HG02973 (cell line): ENCODE measurements at regions not wholly inside any gene's neighbourhood (a gene's known extent, or its start where the extent isn't known, plus 50 kb on each side); places are given as distances from the start of the nearest gene placed in this dataset.
"Not testable (repeated sequence)": the region's sequence is repeated elsewhere in the genome, so short reads cannot be mapped to it uniquely, and the experiment has no call there.

ENCODE experiments used
- ATAC-seq: cut with Tn5 transposase; IDR thresholded peaks from one replicate; pipeline ENCODE4 v1.9.1; 2021; ENCODE audit warnings: moderate library complexity; ENCODE audit not compliant: unreplicated experiment

DNA sequence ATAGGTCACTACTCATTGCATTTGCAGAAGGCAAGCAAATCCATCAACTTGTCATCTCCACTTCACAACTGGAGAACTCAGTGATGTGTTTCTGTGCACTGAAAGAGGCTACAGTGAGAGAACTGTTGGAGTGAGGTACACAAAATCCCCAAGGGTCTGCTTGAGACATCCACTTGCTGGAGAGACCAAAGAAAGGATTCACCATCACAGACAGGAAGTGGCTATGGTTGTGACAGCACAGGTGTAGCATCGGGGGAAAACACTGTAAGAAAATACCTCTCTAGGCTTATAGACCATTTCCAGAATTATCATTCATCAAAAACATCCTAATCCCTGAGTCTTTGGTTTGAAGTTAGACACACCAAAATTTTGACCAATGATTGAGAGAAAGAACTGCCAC lies 201.3 kb upstream of the OR4E1 start:
- ATAC-seq = no peak

GRCh38 chr14:21874167-21874566 lies 200.5 kb upstream of the OR4E1 start:
- ATAC-seq = no peak

- ATAC-seq = peak; percentile 65
These were observed 194.9 kb upstream of the OR4E1 start for GRCh38 chr14:21868442-21869046.

- ATAC-seq = no peak
These were observed 193.9 kb upstream of the OR4E1 start for GRCh38 chr14:21867541-21867940.

- ATAC-seq = no peak
These were observed 192.9 kb upstream of the OR4E1 start for GRCh38 chr14:21866479-21866878.

DNA sequence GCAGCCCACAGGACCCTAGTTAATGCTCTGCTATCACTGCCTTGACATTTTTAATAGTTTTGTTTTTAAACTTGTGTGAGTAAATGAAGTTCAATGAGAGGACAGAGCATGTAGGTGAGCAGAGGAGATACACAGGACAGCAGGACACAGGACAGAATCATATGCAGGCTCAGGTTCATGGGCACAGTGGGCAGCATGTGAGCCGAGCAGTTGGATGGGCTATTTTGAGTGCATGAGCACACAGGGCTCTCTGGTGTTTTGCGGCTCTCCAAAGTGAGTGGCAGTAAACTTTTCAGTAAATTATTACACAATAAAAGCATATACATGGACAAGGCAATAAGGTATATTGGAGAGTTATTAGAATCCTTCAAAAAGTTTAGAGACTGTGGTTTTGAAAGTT lies 189.7 kb upstream of the OR4E1 start:
- ATAC-seq = no peak

GRCh38 chr14:21861153-21861552 lies 187.5 kb upstream of the OR4E1 start:
- ATAC-seq = no peak

GRCh38 chr14:21860172-21860571 lies 186.6 kb upstream of the OR4E1 start:
- no peak for ATAC-seq

DNA sequence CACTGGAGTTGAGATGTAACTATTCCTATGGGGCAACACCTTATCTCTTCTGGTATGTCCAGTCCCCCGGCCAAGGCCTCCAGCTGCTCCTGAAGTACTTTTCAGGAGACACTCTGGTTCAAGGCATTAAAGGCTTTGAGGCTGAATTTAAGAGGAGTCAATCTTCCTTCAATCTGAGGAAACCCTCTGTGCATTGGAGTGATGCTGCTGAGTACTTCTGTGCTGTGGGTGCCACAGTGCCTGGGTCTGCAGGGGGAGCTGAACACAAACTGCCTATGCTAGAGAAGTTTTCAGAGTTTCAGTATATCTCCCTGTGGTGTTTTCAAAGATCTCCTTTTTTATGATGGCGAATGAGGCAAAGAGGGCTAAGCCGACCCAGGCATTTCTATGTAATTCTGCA lies 179.2 kb upstream of the OR4E1 start:
- ATAC-seq = no peak

GRCh38 chr14:21852061-21852664 lies 178.5 kb upstream of the OR4E1 start:
- ATAC-seq = no peak

- not testable (repeated sequence) for ATAC-seq
These were observed 173.3 kb upstream of the OR4E1 start for GRCh38 chr14:21846902-21847301.

DNA sequence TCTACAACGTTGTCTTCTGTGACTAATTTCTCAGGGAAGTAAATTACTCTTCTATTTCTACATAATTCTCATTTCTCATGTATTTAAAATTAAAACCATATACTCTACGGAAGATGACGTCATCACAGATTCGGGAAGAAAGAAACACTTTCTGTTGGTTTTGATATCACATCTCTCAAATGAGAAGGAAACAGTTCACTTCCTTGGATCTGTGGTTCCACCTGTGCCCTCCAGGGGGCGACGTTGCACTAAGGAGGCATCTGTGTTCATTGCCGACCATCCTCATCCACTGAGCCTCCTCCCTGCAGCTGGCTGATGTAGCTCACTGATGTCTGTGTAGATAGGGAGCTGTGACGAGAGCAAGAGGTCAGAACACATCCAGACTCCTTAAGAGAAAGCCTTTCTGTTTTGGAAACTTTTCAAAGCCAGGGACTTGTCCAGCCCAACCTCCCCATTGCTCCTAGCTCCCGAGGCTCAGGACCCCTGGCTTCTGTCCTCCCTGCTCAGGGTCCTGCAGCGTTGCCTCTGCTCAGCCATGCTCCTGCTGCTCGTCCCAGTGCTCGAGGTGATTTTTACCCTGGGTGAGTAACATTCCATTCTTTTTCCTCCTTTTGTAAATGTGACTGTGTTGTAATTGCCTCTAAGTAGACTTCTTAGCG lies 172.7 kb upstream of the OR4E1 start:
- ATAC-seq = no peak

- ATAC-seq = no peak
These were observed 167.1 kb upstream of the OR4E1 start for GRCh38 chr14:21840765-21841164.

DNA sequence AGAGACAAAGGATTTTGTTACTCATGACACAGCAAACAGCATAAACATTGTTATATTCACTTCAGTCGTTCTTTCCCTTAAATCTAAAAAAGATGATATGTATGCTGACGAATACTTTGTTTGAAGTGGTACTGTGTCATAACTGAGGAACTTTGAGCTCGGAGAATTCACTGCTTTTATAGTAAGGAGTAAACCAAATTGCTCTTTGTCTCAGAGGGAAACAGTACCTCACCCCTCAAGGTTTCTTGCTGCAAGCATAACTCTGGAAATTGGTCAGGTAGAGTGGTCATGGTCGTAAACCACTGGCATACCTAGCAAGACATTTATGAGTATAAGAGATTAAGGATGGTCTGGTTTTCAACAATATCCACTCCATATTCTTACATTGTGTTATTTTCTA lies 160.2 kb upstream of the OR4E1 start:
- no peak for ATAC-seq

DNA sequence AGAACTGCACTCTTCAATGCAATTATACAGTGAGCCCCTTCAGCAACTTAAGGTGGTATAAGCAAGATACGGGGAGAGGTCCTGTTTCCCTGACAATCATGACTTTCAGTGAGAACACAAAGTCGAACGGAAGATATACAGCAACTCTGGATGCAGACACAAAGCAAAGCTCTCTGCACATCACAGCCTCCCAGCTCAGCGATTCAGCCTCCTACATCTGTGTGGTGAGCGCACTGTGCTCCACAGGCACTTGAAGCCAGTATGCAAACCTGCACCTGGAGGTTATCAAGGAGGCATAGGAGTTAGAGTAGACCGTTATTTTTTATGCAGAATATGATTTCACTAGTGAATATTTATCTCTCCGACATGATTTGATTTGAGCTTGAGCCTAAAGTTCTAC lies 152.2 kb upstream of the OR4E1 start:
- ATAC-seq = no peak

- no peak for ATAC-seq
These were observed 151.6 kb upstream of the OR4E1 start for GRCh38 chr14:21825149-21825743.

GRCh38 chr14:21822109-21822508 lies 148.5 kb upstream of the OR4E1 start:
- ATAC-seq = no peak

GRCh38 chr14:21820631-21821030 lies 147.0 kb upstream of the OR4E1 start:
- no peak for ATAC-seq

DNA sequence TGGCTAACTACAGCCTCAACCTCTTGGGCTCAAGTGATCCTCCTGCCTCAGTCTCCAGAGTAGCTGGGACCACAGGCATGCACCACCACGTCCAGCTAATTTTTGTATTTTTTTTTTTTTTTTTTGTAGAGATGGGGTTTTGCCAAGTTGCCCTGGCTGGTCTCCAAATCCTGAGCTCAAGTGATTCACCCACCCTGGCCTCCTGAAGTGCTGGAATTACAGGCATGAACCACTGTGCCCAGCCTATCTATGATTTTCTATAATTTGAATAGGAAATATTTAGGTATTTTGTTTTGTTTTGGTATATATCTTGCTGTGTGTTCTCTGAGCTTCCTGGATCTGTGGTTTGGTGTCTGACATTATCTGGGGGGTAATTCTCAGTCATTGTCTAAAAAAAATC lies 146.3 kb upstream of the OR4E1 start:
- ATAC-seq = not testable (repeated sequence)

GRCh38 chr14:21817010-21817409 lies 143.4 kb upstream of the OR4E1 start:
- ATAC-seq = not testable (repeated sequence)

- ATAC-seq = no peak
These were observed 134.4 kb upstream of the OR4E1 start for GRCh38 chr14:21807975-21808374.

GRCh38 chr14:21804981-21805380 lies 131.4 kb upstream of the OR4E1 start:
- ATAC-seq = no peak
